Upper lobe of left lung (tissue), 4 donors: ENCODE measurements at regions not wholly inside any gene's neighbourhood (a gene's known extent, or its start where the extent isn't known, plus 50 kb on each side); places are given as distances from the start of the nearest gene placed in this dataset.

Experiments used
- EP300 ChIP-seq, 4 donors: sonication (generic); formaldehyde crosslinking; IDR thresholded peaks; one replicate each; pipeline ENCODE4 v1.5.1; 2017; ENCODE audit warnings: antibody characterized with exemption in 4 of 4, control low read depth in 2 of 4
- POLR2A ChIP-seq, 4 donors: fragments of 450-650 bp; IDR thresholded peaks; one replicate each; pipeline ENCODE4 v1.5.1; 2016 to 2017; ENCODE audit warnings: antibody characterized with exemption in 4 of 4, mild to moderate bottlenecking in 2 of 4
- POLR2AphosphoS5 ChIP-seq, 2 donors: sonication (generic); formaldehyde crosslinking; IDR thresholded peaks; one replicate each; pipeline ENCODE4 v1.5.1; 2017; ENCODE audit warnings: antibody characterized with exemption in 2 of 2
- TF ChIP-seq, protein P1 (sequence below), 6 experiments: fragments of 450-650 bp in 4 of 6; fragments of 200-600 bp in 2 of 6; sonication (generic) in 2 of 6; IDR thresholded peaks; one replicate each; pipeline ENCODE4 v1.5.1; 2016 to 2019; ENCODE audit warnings: antibody characterized with exemption in 6 of 6

DNA sequence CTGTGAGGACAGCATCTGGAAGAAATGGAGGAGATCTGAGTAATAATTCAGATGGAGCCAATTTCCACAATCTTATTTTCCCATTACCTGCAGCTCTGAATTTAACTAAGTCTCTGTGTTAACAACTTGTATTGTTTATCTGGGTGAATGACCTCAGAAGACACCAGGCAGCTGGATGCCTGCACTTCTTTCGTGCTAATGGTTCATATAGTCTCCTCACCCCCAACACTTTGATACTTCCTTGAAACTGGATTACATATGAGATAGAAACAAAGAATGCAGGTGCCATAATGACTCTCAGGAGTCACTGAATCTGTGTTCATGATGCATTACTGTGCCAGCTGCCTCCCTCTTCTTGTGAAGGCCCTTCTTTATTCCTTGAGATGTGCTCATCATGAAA is 125.6 kb upstream of the VPREB1 start:
- TF ChIP-seq, protein P1, sequence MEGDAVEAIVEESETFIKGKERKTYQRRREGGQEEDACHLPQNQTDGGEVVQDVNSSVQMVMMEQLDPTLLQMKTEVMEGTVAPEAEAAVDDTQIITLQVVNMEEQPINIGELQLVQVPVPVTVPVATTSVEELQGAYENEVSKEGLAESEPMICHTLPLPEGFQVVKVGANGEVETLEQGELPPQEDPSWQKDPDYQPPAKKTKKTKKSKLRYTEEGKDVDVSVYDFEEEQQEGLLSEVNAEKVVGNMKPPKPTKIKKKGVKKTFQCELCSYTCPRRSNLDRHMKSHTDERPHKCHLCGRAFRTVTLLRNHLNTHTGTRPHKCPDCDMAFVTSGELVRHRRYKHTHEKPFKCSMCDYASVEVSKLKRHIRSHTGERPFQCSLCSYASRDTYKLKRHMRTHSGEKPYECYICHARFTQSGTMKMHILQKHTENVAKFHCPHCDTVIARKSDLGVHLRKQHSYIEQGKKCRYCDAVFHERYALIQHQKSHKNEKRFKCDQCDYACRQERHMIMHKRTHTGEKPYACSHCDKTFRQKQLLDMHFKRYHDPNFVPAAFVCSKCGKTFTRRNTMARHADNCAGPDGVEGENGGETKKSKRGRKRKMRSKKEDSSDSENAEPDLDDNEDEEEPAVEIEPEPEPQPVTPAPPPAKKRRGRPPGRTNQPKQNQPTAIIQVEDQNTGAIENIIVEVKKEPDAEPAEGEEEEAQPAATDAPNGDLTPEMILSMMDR (IDR thresholded peaks at IDR 0.05): no peak
- no peak for TF ChIP-seq EP300 (IDR thresholded peaks at IDR 0.05)
- TF ChIP-seq POLR2A (IDR thresholded peaks at IDR 0.05): no peak
- no peak for TF ChIP-seq POLR2AphosphoS5 (IDR thresholded peaks at IDR 0.05)
